AG04450 (cell line): ENCODE measurements at regions not wholly inside any gene's neighbourhood (a gene's known extent, or its start where the extent isn't known, plus 50 kb on each side); places are given as distances from the start of the nearest gene placed in this dataset.
"Not testable (repeated sequence)": the region's sequence is repeated elsewhere in the genome, so short reads cannot be mapped to it uniquely, and the experiment has no call there.

Source experiments
- CTCF ChIA-PET: fragments of 300-600, 350-600 bp; formaldehyde crosslinking; extraction: SDS; loops from one replicate; lab custom pipeline; 2022; ENCODE audit warnings: antibody characterized with exemption, inconsistent platforms; lab: Charles Lee
- POLR2A ChIA-PET: fragments of 350-600 bp; formaldehyde crosslinking; extraction: SDS; loops from one replicate; lab custom pipeline; 2021; ENCODE audit warnings: antibody characterized with exemption, inconsistent platforms; lab: Yijun Ruan, JAX
- DNase-seq: peaks from one replicate; pipeline ENCODE4 v3.0.0-alpha.2; 2011; ENCODE audit warnings: low read depth, low spot score
- H3K27ac ChIP-seq: one replicate; pipeline ENCODE4 v1.5.1; 2012; ENCODE audit warnings: low read depth, low read length, control low read depth
- H3K27me3 ChIP-seq: one replicate; pipeline ENCODE4 v1.6.0; 2012; ENCODE audit warnings: low read length; ENCODE audit not compliant: control insufficient read depth, insufficient read depth
- H3K4me3 ChIP-seq: 2 replicates; pipeline ENCODE4 v1.5.1; 2011; ENCODE audit warnings: mild to moderate bottlenecking, low read depth, low read length, control low read depth
- H3K9me3 ChIP-seq: 2 replicates; pipeline ENCODE4 v1.5.1; 2012; ENCODE audit warnings: low read length; ENCODE audit not compliant: control insufficient read depth, insufficient read depth
- TF ChIP-seq, protein P1 (sequence below): IDR thresholded peaks from 2 replicates; pipeline ENCODE4 v1.5.1; 2011; ENCODE audit warnings: low read depth, low read length, control low read depth, inconsistent platforms

DNA sequence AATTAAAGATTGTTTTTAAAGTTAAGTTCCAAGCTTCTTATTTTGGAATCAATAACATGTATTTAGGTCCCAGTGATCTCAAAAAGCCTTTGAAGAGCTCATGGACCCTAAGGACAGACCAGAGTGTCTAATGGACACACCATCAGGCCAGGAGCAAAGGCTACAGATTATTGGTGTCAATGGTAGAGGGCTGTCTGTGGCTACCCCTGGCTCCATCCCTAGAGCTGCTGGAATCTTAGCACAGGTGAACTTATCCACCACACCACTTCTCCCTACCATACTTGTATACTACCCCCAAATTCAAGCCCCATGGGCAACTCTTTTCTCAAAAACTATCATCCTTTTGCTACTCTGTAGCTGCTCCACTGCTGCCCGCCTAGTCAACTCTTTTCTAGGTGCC lies 79.4 kb upstream of the BEND6 start:
- TF ChIP-seq, protein P1, sequence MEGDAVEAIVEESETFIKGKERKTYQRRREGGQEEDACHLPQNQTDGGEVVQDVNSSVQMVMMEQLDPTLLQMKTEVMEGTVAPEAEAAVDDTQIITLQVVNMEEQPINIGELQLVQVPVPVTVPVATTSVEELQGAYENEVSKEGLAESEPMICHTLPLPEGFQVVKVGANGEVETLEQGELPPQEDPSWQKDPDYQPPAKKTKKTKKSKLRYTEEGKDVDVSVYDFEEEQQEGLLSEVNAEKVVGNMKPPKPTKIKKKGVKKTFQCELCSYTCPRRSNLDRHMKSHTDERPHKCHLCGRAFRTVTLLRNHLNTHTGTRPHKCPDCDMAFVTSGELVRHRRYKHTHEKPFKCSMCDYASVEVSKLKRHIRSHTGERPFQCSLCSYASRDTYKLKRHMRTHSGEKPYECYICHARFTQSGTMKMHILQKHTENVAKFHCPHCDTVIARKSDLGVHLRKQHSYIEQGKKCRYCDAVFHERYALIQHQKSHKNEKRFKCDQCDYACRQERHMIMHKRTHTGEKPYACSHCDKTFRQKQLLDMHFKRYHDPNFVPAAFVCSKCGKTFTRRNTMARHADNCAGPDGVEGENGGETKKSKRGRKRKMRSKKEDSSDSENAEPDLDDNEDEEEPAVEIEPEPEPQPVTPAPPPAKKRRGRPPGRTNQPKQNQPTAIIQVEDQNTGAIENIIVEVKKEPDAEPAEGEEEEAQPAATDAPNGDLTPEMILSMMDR, result no peak
- no peaks in the 10 kb centered on the region for H3K9me3 ChIP-seq
- no peak for DNase-seq
- H3K27me3 ChIP-seq, result no peaks in the 10 kb centered on the region
- no peak overlapping the region for H3K4me3 ChIP-seq
- ChIA-PET CTCF (interaction anchor here (1.7 kb wide), 2 partner anchors 24 to 79 kb away, joined by 5 to 6 read pairs; partner anchors contain the start of gene BEND6), POLR2A (interaction anchor here (0.6 kb wide), 1 partner anchor 184 kb away, joined by 5 read pairs; no protein-coding TSS in a partner anchor)
- no peak overlapping the region for H3K27ac ChIP-seq

DNA sequence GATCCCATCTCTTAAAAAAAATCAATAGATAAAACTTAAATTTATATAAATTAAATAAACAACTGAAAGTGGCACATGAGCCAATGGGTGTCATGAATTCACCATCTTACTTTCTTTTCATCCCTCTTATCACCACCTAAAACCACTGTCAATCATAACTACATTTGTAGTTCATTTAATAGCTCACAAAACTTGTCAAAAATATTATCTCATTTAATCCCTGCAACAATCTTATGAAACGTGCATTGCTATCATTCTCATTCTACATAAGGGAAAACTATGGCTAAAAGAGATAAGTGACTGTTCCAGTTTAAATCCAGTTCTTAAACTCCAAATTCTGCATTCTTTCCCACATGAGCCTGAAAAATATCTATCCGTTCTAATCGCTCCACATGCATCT lies 80.6 kb upstream of the BEND6 start:
- H3K9me3 ChIP-seq, result no peaks in the 10 kb centered on the region
- ChIA-PET CTCF (interaction anchor here (1.7 to 2.0 kb wide), 2 partner anchors 23 to 28 kb away, joined by 6 to 10 read pairs; no protein-coding TSS in a partner anchor), POLR2A (no interaction called here)
- no peak for DNase-seq
- no peak overlapping the region for H3K27ac ChIP-seq
- no peak overlapping the region for H3K4me3 ChIP-seq
- TF ChIP-seq, protein P1, result no peak
- no peaks in the 10 kb centered on the region for H3K27me3 ChIP-seq

DNA sequence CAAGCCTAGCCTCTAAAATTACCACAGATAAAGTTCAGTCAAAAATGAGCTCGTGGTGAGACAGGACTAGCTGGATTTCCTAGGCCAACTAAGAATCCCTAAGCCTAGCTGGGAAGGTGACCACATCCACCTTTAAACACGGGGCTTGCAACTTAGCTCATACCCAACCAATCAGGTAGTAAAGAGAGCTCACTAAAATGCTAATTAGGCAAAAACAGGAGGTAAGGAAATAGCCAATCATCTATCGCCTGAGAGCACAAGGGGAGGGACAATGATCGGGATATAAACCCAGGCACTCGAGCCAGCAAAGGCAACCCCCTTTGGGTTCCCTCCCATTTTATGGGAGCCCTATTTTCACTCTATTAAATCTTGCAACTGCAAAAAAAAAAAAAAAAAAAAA lies 84.9 kb upstream of the BEND6 start:
- not testable (repeated sequence) for H3K27ac ChIP-seq

DNA sequence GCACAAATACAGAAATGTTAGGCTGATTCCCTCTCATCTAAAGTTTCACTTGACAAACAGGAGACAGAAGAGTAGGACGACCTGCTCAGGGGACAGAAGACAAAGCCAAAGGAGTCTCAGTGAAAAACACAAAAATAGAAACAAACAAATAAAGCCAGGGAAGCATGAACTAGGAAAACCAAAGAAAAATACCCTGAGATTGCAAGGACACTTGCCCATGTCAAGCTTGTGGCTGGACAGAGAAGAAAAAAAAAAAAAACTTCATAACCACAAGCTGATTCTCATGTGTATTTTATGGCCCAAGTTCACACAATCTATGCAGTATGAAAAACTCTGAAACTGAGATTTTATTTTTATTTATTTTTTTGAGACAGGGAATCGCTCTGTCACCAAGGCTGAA lies 85.6 kb upstream of the BEND6 start:
- H3K4me3 ChIP-seq, result no peak overlapping the region
- ChIA-PET CTCF (interaction anchor here (0.6 to 1.4 kb wide), 6 partner anchors 18 to 290 kb away, joined by 3 read pairs; no protein-coding TSS in a partner anchor), POLR2A (interaction anchor here (0.6 kb wide), 1 partner anchor 499 kb away, joined by 3 read pairs; no protein-coding TSS in a partner anchor)
- H3K9me3 ChIP-seq, result no peaks in the 10 kb centered on the region
- H3K27ac ChIP-seq, result peak overlapping the region; percentile 59
- TF ChIP-seq, protein P1, result no peak
- no peaks in the 10 kb centered on the region for H3K27me3 ChIP-seq
- no peak for DNase-seq

More for the DNA sequence above, 84.9 kb upstream of the BEND6 start:
- CTCF ChIA-PET, result interaction anchor here (0.6 to 1.2 kb wide), 11 partner anchors 18 to 563 kb away, joined by 3 to 9 read pairs (median 4); partner anchors contain the start of gene DST
- POLR2A ChIA-PET, result interaction anchor here (0.6 to 0.7 kb wide), 3 partner anchors 30 to 499 kb away, joined by 3 to 4 read pairs (median 3); no protein-coding TSS in a partner anchor
- not testable (repeated sequence) for DNase-seq, H3K4me3 ChIP-seq, H3K9me3 ChIP-seq, H3K27me3 ChIP-seq

DNA sequence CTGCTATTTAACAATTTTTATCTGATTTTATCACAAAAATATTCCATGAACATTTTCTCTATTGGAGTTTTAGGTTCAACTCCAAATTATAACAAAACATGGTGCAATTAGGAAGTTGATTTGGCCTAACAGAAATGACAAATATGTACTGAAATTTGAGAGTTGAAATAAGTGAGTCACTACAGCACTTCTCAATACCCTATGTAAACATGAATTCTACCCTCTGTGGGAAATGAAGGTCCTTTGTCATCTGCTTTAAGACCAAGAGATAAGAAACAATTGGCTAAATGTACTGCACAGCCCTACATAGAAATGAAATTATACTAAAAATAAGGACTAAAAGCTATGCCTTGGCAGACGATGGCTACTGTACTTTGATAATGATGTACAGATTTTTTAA lies 86.2 kb upstream of the BEND6 start:
- TF ChIP-seq, protein P1, result no peak
- Histone ChIP-seq H3K9me3 (no peaks in the 10 kb centered on the region), H3K4me3 (no peak overlapping the region), H3K27me3 (no peaks in the 10 kb centered on the region), H3K27ac (no peak overlapping the region)
- ChIA-PET CTCF (interaction anchor here (0.6 to 1.4 kb wide), 4 partner anchors 17 to 270 kb away, joined by 3 read pairs; no protein-coding TSS in a partner anchor), POLR2A (no interaction called here)
- DNase-seq, result no peak
